ENCODE measurements at regions not wholly inside any gene's neighbourhood (a gene's known extent, or its start where the extent isn't known, plus 50 kb on each side); places are given as distances from the start of the nearest gene placed in this dataset.

- Histone ChIP-seq H3K36me3 (no peaks in the 10 kb centered on the region), H3K27me3 (ENCODE audit: low read depth) (no peaks in the 10 kb centered on the region), H3K27ac (no peak overlapping the region)
These were observed 433.0 kb downstream of the TSHZ3 start for GRCh38 chr19:30916238-30916637.

GRCh38 chr19:30911491-30911890, 437.7 kb downstream of the TSHZ3 start:
- Histone ChIP-seq H3K36me3 (no peaks in the 10 kb centered on the region), H3K27ac (no peak overlapping the region), H3K4me3 (no peak overlapping the region), H3K9me3 (no peaks in the 10 kb centered on the region), H3K27me3 (ENCODE audit: low read depth) (no peaks in the 10 kb centered on the region), H3K4me1 (no peaks in the 10 kb centered on the region)
- no peak for TF ChIP-seq CTCF (IDR thresholded peaks at IDR 0.05)
- intact Hi-C loops (cut with DNase I) = no loop called here
- no peak for ATAC-seq
- DNase-seq = no peak

More at GRCh38 chr19:30916238-30916637, 433.0 kb downstream of the TSHZ3 start:
- intact Hi-C loops (cut with DNase I) = no loop called here
- Histone ChIP-seq H3K4me1 (no peaks in the 10 kb centered on the region), H3K4me3 (no peak overlapping the region), H3K9me3 (no peaks in the 10 kb centered on the region)
- TF ChIP-seq CTCF (IDR thresholded peaks at IDR 0.05) = no peak
- no peak for DNase-seq
- ATAC-seq = no peak

GRCh38 chr19:30910485-30911240, 438.6 kb downstream of the TSHZ3 start:
- H3K36me3 ChIP-seq = no peaks in the 10 kb centered on the region
- no peak for DNase-seq
- H3K27me3 ChIP-seq (ENCODE audit: low read depth) = no peaks in the 10 kb centered on the region
- H3K4me3 ChIP-seq = no peak overlapping the region
- intact Hi-C loops (cut with DNase I) = no loop called here
- H3K9me3 ChIP-seq = no peaks in the 10 kb centered on the region
- ATAC-seq = no peak
- no peak overlapping the region for H3K27ac ChIP-seq
- no peak for TF ChIP-seq CTCF (IDR thresholded peaks at IDR 0.05)
- no peaks in the 10 kb centered on the region for H3K4me1 ChIP-seq

- ATAC-seq = no peak
- no peak for TF ChIP-seq CTCF (IDR thresholded peaks at IDR 0.05)
- no peak for DNase-seq
- Histone ChIP-seq H3K4me3 (no peak overlapping the region), H3K4me1 (no peaks in the 10 kb centered on the region), H3K27me3 (ENCODE audit: low read depth) (no peaks in the 10 kb centered on the region), H3K9me3 (no peaks in the 10 kb centered on the region), H3K27ac (no peak overlapping the region), H3K36me3 (no peaks in the 10 kb centered on the region)
- intact Hi-C loops (cut with DNase I) = no loop called here
These were observed 440.0 kb downstream of the TSHZ3 start for GRCh38 chr19:30909216-30909615.

GRCh38 chr19:30908262-30908771, 440.9 kb downstream of the TSHZ3 start:
- no peak overlapping the region for H3K4me3 ChIP-seq
- intact Hi-C loops (cut with DNase I) = no loop called here
- no peak overlapping the region for H3K27ac ChIP-seq
- DNase-seq (no peak), ATAC-seq (no peak)
- H3K9me3 ChIP-seq = no peaks in the 10 kb centered on the region
- H3K27me3 ChIP-seq (ENCODE audit: low read depth) = no peaks in the 10 kb centered on the region
- H3K4me1 ChIP-seq = no peaks in the 10 kb centered on the region
- no peaks in the 10 kb centered on the region for H3K36me3 ChIP-seq
- no peak for TF ChIP-seq CTCF (IDR thresholded peaks at IDR 0.05)
